SU-DHL-6 (cell line): ENCODE measurements at regions not wholly inside any gene's neighbourhood (a gene's known extent, or its start where the extent isn't known, plus 50 kb on each side); places are given as distances from the start of the nearest gene placed in this dataset.

Source experiments
- EZH2phosphoT487 ChIP-seq: fragments of 200-600 bp; sonication (generic), shearing (Covaris generic); conservative IDR thresholded peaks from 2 replicates; pipeline ENCODE4 v1.6.1; 2018; ENCODE audit warnings: mild to moderate bottlenecking, antibody characterized with exemption, low read length, moderate library complexity, mixed read lengths
- TF ChIP-seq, protein P1 (sequence below): fragments of 200-600 bp; sonication (generic); IDR thresholded peaks from one replicate; pipeline ENCODE4 v1.5.1; 2017; ENCODE audit warnings: antibody characterized with exemption, mild to moderate bottlenecking, low read length, moderate library complexity; ENCODE audit not compliant: insufficient read depth, poor library complexity, severe bottlenecking

DNA sequence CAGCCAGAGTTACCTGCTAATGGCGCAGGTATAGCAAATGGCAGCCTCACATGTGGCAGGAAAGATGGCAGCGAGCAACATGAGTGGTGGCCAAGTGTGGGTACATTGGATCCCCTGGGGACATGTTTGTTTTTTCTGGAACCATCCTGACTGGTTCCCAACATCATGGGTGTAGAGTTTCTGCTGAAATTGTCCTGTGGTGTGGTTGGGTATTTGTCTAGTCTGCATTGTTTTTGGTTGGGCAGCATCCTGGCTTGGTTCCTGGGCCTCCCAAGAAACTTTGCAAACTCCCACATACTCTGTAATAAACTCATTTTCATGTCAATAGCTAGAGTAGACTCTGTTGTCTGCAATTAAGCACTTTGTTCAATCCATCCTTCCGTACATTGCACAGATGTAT lies 282.6 kb downstream of the CDC5L start:
- TF ChIP-seq, protein P1, sequence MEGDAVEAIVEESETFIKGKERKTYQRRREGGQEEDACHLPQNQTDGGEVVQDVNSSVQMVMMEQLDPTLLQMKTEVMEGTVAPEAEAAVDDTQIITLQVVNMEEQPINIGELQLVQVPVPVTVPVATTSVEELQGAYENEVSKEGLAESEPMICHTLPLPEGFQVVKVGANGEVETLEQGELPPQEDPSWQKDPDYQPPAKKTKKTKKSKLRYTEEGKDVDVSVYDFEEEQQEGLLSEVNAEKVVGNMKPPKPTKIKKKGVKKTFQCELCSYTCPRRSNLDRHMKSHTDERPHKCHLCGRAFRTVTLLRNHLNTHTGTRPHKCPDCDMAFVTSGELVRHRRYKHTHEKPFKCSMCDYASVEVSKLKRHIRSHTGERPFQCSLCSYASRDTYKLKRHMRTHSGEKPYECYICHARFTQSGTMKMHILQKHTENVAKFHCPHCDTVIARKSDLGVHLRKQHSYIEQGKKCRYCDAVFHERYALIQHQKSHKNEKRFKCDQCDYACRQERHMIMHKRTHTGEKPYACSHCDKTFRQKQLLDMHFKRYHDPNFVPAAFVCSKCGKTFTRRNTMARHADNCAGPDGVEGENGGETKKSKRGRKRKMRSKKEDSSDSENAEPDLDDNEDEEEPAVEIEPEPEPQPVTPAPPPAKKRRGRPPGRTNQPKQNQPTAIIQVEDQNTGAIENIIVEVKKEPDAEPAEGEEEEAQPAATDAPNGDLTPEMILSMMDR, result no peak
- TF ChIP-seq EZH2phosphoT487, result no peak
